Lower leg skin (tissue), 3 donors: ENCODE measurements at regions not wholly inside any gene's neighbourhood (a gene's known extent, or its start where the extent isn't known, plus 50 kb on each side); places are given as distances from the start of the nearest gene placed in this dataset.

Source experiments
- POLR2A ChIP-seq, 2 donors: fragments of 450-650 bp; IDR thresholded peaks; one replicate each; pipeline ENCODE4 v1.6.1; 2016 to 2017; ENCODE audit warnings: antibody characterized with exemption in 2 of 2, mild to moderate bottlenecking in 1 of 2, moderate library complexity in 1 of 2
- TF ChIP-seq, protein P1 (sequence below), 3 donors: fragments of 450-650 bp; IDR thresholded peaks; one replicate each; pipeline ENCODE4 v1.5.1; 2016; ENCODE audit warnings: antibody characterized with exemption in 3 of 3, mild to moderate bottlenecking in 3 of 3, moderate library complexity in 2 of 3

DNA sequence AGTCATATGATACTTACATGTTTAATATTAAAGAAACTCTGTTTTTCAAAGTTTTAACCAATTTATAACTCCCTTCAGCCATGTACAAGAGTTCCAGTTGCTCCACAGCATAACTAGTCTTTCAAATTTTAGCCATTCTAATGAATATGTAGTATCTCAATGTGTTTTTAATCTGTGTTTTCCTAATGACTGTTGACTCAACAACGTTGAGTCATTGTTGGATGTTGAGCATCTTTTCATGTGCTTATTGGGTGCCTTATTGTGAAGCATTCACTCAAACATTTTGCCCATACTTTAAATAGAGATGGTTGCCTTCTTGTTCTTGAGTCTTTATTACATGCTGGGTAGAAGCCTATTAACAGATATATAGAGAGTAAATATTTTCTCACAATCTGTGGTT, 240.2 kb upstream of the LYPLAL1 start:
- TF ChIP-seq, protein P1, sequence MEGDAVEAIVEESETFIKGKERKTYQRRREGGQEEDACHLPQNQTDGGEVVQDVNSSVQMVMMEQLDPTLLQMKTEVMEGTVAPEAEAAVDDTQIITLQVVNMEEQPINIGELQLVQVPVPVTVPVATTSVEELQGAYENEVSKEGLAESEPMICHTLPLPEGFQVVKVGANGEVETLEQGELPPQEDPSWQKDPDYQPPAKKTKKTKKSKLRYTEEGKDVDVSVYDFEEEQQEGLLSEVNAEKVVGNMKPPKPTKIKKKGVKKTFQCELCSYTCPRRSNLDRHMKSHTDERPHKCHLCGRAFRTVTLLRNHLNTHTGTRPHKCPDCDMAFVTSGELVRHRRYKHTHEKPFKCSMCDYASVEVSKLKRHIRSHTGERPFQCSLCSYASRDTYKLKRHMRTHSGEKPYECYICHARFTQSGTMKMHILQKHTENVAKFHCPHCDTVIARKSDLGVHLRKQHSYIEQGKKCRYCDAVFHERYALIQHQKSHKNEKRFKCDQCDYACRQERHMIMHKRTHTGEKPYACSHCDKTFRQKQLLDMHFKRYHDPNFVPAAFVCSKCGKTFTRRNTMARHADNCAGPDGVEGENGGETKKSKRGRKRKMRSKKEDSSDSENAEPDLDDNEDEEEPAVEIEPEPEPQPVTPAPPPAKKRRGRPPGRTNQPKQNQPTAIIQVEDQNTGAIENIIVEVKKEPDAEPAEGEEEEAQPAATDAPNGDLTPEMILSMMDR (IDR thresholded peaks at IDR 0.05) = no peak
- no peak for TF ChIP-seq POLR2A (IDR thresholded peaks at IDR 0.05)
